22Rv1 (cell line): ENCODE measurements at regions not wholly inside any gene's neighbourhood (a gene's known extent, or its start where the extent isn't known, plus 50 kb on each side); places are given as distances from the start of the nearest gene placed in this dataset.

Source experiments
- CTCF ChIP-seq: fragments of 450-650 bp; IDR thresholded peaks from 2 replicates; pipeline ENCODE4 v1.5.1; 2017; ENCODE audit warnings: mild to moderate bottlenecking
- ZFX ChIP-seq: fragments of 450-650 bp; IDR thresholded peaks from 2 replicates; pipeline ENCODE4 v1.6.1; 2017; ENCODE audit warnings: antibody characterized with exemption, borderline replicate concordance

- TF ChIP-seq CTCF, result no peak
- no peak for TF ChIP-seq ZFX
These were observed 51.0 kb upstream of the NLGN4Y start for GRCh38 chrY:14473320-14473719.
